Bronchial epithelial cell (primary cell): ENCODE measurements at regions not wholly inside any gene's neighbourhood (a gene's known extent, or its start where the extent isn't known, plus 50 kb on each side); places are given as distances from the start of the nearest gene placed in this dataset.
"Not testable (repeated sequence)": the region's sequence is repeated elsewhere in the genome, so short reads cannot be mapped to it uniquely, and the experiment has no call there.

Source experiments
- DNase-seq: peaks from one replicate; pipeline ENCODE4 v3.0.0-alpha.2; 2010; ENCODE audit warnings: low read depth
- FAIRE-seq: peaks from 2 replicates; lab custom pipeline; 2011; peaks lifted over from hg19 to GRCh38; lab: Jason Lieb, UNC
- H3K27me3 ChIP-seq: 2 replicates; pipeline ENCODE4 v1.5.1; 2011; ENCODE audit warnings: low read length; ENCODE audit not compliant: control insufficient read depth, insufficient read depth
- H3K36me3 ChIP-seq: 2 replicates; pipeline ENCODE4 v1.5.1; 2011; ENCODE audit warnings: low read length; ENCODE audit not compliant: control insufficient read depth, insufficient read depth
- H3K4me3 ChIP-seq: 2 replicates; pipeline ENCODE4 v1.5.1; 2011; ENCODE audit warnings: mild to moderate bottlenecking, low read depth, low read length, control low read depth
- TF ChIP-seq, protein P1 (sequence below): IDR thresholded peaks from 2 replicates; pipeline ENCODE4 v1.5.1; 2011; ENCODE audit warnings: mild to moderate bottlenecking, moderate library complexity, low read length, control low read depth, inconsistent platforms; ENCODE audit not compliant: insufficient read depth, severe bottlenecking

DNA sequence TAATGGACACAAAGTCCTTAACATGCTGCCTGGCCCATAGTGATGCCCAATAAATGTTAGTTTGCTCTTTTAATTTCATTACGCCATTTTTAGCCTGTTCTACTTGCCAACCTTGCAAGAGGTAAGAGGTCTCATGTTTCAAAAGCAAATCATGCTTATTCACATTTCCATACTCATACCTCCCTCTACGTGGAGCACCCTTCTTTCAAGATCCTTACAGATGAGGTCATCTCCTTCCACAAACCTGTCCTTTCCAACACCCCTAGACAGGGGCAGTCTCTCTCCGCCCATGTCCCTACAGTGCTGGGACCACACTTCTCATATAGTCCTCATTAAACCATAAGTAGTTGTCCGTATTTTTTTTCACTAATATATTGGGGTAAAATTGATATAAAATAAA is 271.3 kb downstream of the FGFR2 start:
- FAIRE-seq (no peak), DNase-seq (peak; percentile 94)

GRCh38 chr10:121327727-121328126 is 270.5 kb downstream of the FGFR2 start:
- TF ChIP-seq, protein P1, sequence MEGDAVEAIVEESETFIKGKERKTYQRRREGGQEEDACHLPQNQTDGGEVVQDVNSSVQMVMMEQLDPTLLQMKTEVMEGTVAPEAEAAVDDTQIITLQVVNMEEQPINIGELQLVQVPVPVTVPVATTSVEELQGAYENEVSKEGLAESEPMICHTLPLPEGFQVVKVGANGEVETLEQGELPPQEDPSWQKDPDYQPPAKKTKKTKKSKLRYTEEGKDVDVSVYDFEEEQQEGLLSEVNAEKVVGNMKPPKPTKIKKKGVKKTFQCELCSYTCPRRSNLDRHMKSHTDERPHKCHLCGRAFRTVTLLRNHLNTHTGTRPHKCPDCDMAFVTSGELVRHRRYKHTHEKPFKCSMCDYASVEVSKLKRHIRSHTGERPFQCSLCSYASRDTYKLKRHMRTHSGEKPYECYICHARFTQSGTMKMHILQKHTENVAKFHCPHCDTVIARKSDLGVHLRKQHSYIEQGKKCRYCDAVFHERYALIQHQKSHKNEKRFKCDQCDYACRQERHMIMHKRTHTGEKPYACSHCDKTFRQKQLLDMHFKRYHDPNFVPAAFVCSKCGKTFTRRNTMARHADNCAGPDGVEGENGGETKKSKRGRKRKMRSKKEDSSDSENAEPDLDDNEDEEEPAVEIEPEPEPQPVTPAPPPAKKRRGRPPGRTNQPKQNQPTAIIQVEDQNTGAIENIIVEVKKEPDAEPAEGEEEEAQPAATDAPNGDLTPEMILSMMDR, result no peak
- DNase-seq (no peak), FAIRE-seq (no peak)
- Histone ChIP-seq H3K36me3 (no peaks in the 10 kb centered on the region), H3K4me3 (no peak overlapping the region), H3K27me3 (no peaks in the 10 kb centered on the region)

More for the DNA sequence above, 271.3 kb downstream of the FGFR2 start:
- TF ChIP-seq, protein P1, result peak; percentile 28
- Histone ChIP-seq H3K36me3 (no peaks in the 10 kb centered on the region), H3K27me3 (no peaks in the 10 kb centered on the region), H3K4me3 (no peak overlapping the region)

DNA sequence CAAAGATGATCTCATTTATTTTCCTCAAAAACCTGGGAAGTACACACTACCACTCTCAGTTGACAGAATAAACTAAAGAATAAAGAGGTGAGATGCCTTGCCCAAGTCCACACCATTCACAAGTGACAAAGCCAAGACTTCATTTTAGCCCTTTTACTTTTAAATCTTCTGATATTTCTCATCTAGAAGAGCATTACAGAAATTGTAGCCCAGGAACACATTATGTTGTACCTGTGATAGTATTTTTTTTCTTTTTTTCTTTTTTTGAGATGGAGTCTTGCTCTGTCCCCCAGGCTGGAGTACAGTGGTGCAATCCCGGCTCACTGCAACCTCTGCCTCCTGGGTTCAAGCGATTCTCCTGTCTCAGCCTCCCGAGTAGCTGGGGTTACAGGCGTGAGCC is 268.6 kb downstream of the FGFR2 start:
- H3K36me3 ChIP-seq, FAIRE-seq, DNase-seq: not testable (repeated sequence)

GRCh38 chr10:121330563-121330962 is 267.7 kb downstream of the FGFR2 start:
- H3K27me3 ChIP-seq, result no peaks in the 10 kb centered on the region
- no peaks in the 10 kb centered on the region for H3K36me3 ChIP-seq
- DNase-seq, result no peak
- TF ChIP-seq, protein P1, result no peak
- no peak overlapping the region for H3K4me3 ChIP-seq
- FAIRE-seq, result no peak

More for the DNA sequence above, 268.6 kb downstream of the FGFR2 start:
- H3K27me3 ChIP-seq, H3K4me3 ChIP-seq: not testable (repeated sequence)

DNA sequence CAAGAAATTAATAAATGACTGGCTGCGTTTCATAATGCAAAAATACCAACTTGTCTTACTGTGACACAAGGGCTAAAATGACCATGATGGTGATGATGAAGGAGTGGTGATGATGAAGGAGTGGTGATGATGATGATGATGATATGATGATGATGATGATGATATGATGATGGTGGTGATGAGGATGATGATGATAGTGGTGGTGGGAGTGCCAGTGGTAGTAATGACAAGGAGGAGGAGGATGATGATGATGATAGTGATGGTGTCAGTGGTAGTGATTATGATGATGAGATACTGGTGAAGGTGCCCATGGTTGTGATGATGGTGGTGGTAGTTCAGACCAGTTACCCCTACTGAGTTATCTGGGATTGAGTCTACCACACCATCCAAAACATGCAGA is 265.9 kb downstream of the FGFR2 start:
- no peaks in the 10 kb centered on the region for H3K27me3 ChIP-seq
- TF ChIP-seq, protein P1, result no peak
- DNase-seq (no peak), FAIRE-seq (peak; percentile 84)
- H3K4me3 ChIP-seq, result no peak overlapping the region
- no peaks in the 10 kb centered on the region for H3K36me3 ChIP-seq

DNA sequence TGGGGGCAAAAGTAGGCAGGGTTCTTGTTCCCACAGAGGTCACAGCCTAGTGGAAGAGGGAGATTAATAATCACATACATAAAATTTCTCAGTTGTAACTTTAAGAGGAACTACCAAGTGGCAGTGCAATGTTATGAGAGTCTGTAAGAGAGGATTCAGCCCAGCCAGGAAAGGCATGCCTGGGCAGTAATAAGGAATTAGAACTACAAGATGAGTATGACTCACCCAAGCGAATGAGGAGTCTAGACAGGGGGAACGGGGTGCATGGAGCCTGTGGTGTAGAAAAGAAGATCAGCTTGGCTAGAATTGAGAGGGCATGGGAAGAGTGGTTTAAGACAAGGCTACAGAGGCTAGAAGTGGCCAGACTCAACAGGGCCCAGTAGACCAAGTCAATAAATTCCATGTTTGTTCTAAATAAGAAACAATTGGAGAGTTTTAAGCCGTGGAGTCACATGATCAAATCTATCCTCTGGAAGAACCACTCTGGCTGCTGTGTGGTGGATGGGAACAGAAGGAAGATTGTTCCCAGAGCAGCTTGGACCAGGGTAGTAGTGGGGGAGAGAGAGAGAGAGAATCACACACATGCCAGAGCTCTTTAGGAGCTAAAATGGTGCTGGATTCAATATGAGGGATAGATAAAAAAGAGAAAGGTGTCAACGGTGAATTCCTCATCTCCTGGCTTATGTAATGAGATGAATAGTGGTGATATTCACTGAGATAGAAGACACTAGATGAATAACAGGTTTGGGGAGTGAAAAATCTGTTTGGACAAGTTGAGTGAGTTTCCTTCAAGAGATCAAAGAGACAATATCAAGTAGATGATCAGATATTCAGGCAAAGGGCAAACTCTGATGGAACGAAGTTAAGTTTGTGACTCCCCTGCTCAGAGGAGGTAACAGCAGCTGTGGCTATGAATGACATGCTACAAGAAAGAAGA is 265.1 kb downstream of the FGFR2 start:
- TF ChIP-seq, protein P1, result no peak
- no peak overlapping the region for H3K4me3 ChIP-seq
- H3K36me3 ChIP-seq, result no peaks in the 10 kb centered on the region
- FAIRE-seq (no peak), DNase-seq (peak; percentile 94)
- H3K27me3 ChIP-seq, result no peaks in the 10 kb centered on the region
